Myocyte (in vitro differentiated cells): ENCODE measurements at regions not wholly inside any gene's neighbourhood (a gene's known extent, or its start where the extent isn't known, plus 50 kb on each side); places are given as distances from the start of the nearest gene placed in this dataset.
"Not testable (repeated sequence)": the region's sequence is repeated elsewhere in the genome, so short reads cannot be mapped to it uniquely, and the experiment has no call there.

ENCODE experiments used
- DNase-seq: peaks from one replicate; pipeline ENCODE4 v3.0.0-alpha.2; 2012; ENCODE audit warnings: low read depth

DNA sequence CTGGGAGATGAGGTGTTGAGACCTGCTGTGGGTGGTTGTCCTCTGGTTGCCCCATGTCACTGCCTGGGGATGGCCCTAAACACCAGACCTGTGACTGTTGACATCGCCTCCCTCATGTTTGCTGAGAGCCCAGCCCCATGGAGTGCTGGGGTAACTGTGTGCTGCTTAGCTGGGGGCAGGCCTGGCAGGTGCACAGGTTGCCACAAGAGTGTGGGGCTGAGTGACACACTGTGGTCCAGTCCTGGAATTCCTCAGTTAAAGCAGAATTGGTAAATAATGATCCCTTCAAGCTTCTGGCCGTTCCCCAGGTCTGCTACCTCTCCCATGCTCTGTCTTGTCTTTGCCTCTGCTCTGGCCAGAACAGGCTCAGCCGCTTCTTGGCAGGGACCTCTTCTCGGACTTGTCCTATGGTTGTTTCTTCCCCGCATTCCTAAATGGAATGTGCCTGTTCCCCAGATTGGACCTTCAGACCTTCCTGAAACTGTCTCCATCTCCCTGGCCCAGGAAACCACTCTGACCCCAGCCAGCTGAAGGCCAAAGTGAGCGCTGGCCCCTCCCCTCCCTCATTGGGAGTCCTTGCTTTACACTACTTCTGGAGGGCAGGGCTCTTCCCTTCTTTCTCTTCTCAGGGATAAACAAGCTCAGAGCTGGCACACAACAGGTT, 61.2 kb upstream of the PITX1 start:
- no peak for DNase-seq

DNA sequence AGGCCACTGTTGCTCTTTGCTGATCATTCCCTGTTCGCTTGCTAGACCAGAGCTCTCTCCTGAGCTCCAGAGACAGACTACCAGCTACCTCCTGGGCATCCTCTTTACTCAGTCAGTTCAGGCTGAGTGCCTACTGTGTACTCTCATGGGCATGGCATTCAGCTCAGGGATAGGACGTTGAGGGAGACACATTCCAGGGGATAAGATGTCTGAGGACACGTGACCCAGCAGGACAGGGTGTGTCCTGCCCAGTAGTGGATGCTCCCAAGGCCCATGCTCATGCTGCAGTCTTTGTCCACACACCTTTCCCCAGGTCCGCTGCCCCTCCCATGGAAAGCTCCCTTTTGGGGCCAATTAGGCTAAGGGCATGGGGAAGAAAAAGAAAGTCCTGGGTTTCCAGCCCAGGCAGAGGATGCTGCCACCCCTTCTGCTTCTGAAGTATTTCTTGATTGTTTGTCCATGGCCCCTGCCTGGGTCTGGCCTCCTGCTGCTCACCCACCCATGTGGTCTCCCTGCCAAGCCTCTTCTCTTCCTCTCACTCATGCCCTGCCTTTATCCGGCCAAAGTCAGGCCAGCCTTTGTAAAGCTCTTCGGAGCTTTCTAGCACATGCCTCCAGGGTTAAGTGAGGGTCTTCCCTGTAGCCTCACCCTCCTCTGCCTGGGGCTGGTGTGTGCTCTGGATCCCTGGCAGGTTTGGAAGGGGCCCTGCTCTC, 60.5 kb upstream of the PITX1 start:
- no peak for DNase-seq

DNA sequence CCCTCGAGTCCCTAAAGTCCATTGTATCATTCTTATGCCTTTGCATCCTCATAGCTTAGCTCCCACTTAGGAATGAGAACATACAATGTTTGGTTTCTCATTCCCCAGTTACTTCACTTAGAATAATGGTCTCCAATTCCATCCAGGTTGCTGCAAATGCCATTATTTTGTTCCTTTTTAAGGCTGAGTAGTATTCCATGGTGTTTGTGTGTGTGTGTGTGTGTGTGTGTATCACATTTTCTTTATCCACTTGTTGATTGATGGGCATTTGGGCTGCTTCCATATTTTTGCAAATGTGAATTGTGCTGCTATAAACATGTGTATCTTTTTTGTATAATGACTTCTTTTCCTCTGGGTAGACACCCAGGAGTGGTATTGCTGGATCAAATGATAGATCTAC, 59.5 kb upstream of the PITX1 start:
- not testable (repeated sequence) for DNase-seq

DNA sequence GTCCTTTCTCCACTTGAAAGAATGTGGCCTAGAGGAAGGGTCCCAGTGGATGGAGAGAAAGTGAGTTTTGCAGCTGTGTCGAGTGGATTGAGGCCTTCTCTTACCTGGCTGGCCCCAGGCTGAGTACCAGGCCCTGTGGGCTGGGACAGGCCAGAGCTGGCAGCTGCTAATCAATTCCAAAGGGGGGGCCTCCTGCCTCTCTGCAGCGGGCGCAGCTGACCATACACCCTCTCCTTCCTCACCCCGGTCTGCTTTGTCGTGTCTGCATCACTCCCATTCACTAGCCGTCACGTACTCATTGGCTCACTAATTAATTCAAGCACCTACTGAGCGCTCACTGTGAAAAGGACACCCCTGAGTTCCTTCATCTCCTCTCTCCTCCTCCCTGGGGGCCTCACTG, 58.4 kb upstream of the PITX1 start:
- DNase-seq, result no peak

DNA sequence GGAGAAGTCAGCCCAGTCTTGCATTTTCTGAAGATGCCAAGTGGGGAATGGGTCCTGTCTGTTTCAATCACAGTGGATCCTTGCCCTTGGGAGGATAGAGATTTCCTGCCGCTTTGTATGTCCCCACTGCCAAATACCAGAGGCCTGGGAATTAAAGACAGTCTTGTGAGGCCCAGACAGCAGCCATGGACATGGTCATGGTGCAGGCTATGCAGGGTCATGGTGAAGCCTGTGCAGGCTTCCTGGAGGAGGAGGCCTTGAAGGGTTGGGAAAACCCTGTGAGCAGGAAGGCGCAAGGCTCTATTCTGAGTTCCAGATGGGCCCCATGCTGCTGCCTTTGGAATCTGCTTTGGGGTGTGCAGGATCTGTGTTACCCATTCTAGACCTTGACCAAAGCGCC, 57.3 kb upstream of the PITX1 start:
- DNase-seq, result no peak

DNA sequence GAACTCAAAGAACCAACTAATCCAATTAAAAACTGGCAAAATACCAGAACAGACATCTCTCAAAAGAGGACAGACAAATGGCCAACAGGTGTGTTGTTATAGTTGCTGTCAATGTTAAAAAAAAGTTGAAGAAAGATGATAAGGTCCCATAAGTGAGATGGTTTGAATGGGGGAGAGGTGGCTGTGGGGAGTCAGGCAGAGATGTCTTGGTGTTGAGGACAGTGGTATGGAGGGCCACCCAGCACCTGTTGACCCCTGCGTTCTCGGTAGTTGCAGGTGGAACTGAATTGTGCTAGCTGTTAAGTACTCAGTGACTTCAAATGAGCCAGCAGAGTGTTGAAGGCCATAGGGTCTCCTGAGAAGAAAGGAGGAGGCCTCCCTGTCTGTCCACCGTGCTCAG, 55.9 kb upstream of the PITX1 start:
- DNase-seq, result no peak

DNA sequence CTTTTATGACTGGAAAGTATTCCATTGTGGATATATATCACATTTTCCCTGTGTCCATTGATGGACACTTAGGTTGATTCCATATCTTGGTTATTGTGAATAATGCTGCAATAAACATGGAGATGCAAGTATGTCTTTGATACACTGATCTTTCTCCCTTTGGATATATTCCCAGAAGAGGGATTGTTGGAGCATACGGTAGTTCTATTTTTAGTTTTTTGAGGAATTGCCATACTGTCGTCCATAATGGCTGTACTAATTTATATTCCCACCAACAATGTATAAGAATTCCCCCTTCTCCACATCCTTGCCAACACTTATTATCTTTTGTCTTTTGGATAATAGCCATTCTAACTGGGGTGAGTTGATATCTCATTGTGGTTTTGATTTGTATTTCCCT, 54.9 kb upstream of the PITX1 start:
- DNase-seq, result no peak

DNA sequence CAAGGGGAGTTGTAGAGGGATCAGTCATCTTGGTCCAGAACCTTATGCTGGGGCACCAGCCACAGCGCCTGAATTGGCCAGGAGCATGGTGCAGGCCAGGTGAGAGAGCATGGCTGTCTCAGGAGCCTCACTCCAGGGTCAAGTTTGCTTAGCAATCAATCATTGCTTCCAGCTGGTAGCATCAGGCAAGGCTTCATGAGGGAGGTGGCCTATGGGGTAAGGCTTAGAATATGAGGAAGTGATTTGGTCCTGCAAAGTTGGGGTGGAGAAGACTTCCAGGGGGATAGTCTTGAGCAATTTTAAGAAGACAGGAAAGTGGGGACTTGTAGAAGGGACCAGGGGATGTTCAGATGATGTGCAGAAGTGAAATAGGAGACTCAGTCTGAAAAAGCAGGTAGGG, 53.9 kb upstream of the PITX1 start:
- DNase-seq, result no peak

DNA sequence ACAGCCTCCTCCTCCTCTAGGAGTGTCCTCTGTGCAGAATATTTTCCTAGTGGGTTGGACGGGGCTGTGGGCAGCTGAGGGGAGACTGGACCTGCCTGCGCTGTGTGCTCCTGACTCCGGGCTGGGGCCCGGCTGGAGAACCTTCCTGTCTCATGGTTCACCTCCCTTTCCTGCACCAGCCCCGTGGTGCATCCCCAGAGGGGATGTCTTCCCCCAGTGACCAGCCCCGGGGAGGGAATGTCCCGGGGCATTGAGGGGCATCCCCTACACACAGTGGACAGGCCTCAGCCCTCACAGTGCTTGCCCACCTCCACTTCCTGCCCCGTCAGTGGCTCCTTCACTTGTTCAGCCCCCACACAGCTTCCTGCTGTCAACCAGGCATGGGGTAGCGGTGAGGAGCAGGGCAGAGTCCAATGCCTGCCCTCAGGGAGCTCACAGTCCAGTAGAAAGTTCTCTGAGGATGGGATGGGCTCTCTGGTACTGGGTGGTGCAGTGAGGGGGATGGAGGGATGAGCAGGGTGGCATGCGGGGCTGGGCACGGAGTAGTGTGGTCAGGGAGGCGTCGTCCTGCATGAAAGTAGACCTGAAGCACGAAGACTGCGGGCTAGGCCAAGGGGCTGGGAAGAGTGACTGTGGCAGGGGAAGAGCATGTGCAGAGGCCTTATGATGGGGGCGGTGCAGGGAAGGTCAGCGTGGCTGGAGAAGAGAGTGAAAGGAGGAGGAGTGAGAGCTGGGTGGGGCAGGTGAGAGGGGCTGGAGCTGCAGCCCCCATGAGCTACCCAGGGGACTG, 52.1 kb upstream of the PITX1 start:
- no peak for DNase-seq

DNA sequence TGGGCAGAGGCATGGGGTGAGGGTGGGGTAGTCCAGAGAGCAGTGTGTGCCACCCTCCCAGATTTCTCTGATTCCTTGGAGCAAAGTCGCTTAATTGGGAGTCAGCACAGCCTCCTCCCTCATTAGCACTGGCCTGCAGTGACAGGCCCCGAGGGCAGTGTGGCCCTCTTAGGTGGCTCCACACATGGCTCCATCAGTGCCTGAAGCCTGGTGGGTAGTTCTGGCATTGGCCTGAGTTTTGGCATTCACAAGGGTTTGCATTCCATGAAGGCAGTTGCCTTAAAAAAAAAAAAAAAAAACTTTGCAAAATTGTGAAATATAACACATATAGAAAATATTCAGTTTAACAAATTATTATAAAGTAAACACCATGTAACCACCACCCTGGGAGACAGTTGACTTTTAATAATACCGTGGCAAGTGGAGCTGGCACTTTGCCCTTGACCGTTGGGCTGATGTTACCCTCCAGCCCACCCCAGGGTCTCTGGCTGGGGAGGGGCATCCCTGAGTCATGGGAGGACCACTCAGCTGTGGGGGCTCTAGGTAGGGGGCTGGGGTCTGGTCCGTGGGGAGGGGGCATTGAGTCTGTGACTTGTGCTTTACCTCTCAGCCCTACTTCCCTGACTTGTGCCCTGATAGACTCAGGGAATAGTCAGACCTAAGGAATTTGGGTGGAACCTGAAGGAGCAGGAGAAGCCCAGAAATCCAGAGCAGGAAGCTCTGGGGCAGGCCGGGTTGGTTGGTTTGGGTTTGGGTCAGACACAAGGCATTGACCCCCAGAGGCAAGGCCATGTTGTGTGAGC, 51.3 kb upstream of the PITX1 start:
- DNase-seq, result no peak
